Activated CD4-positive, alpha-beta memory T cell treated with anti-CD3 and anti-CD28 coated beads for 36 hours (primary cell): ENCODE measurements at regions not wholly inside any gene's neighbourhood (a gene's known extent, or its start where the extent isn't known, plus 50 kb on each side); places are given as distances from the start of the nearest gene placed in this dataset.

Experiments
- CTCF ChIA-PET: fragments of 350-600 bp; sonication (Branson Sonifier 250); formaldehyde crosslinking; loops from one replicate; lab custom pipeline; 2021; ENCODE audit warnings: antibody characterized with exemption, inconsistent platforms; lab: Charles Lee
- POLR2A ChIA-PET: fragments of 350-600 bp; sonication (Branson Sonifier 250); formaldehyde crosslinking; loops from one replicate; lab custom pipeline; 2021; ENCODE audit warnings: antibody characterized with exemption; lab: Charles Lee
- DNase-seq: peaks from one replicate; pipeline ENCODE4 v3.0.0-alpha.2; 2020
- H3K27ac Mint-ChIP-seq: one replicate; pipeline ENCODE4 v1.8.0; 2021; ENCODE audit warnings: mixed read lengths
- H3K27me3 Mint-ChIP-seq: one replicate; pipeline ENCODE4 v1.8.0; 2021; ENCODE audit warnings: mixed read lengths
- H3K36me3 Mint-ChIP-seq: one replicate; pipeline ENCODE4 v1.8.0; 2021; ENCODE audit warnings: mixed read lengths
- H3K4me1 Mint-ChIP-seq: one replicate; pipeline ENCODE4 v1.8.0; 2021; ENCODE audit warnings: low read depth, mixed read lengths
- H3K4me3 Mint-ChIP-seq: one replicate; pipeline ENCODE4 v1.8.0; 2021; ENCODE audit warnings: mild to moderate bottlenecking, mixed read lengths
- H3K9me3 Mint-ChIP-seq: one replicate; pipeline ENCODE4 v1.8.0; 2021; ENCODE audit warnings: mixed read lengths
- intact Hi-C: fragments of 100-400 bp; cut with micrococcal nuclease; formaldehyde crosslinking; loops from one replicate; pipeline ENCODE4 v1.15.1; 2023

DNA sequence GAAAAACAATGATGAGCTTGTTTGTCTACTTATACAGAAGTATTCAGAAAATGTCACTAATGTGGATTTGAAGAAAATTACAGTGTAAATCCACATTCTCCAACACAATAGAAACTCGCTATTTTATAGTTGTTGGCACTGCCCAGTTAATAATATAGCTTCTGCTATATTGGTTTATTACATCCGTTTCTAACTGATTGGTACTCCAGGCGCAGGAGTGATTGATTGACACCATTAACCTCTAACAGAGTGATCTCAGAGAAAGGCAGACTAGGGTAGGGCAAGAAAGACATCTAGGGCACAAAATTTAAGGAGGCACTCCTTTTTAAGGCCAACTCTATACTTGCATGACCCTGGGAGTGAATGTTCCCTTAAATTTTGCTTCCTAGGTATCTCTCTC lies 84.0 kb upstream of the MIER3 start:
- peaks cover 5% of the 10 kb centered on the region for H3K4me1 Mint-ChIP-seq
- intact Hi-C loops = no loop called here
- no peaks in the 10 kb centered on the region for H3K9me3 Mint-ChIP-seq
- POLR2A ChIA-PET = no interaction called here
- H3K36me3 Mint-ChIP-seq = no peaks in the 10 kb centered on the region
- peaks cover 3% of the 10 kb centered on the region for H3K27me3 Mint-ChIP-seq
- H3K4me3 Mint-ChIP-seq = no peak overlapping the region
- DNase-seq = no peak
- CTCF ChIA-PET = no interaction called here
- H3K27ac Mint-ChIP-seq = no peak overlapping the region

- Mint-ChIP-seq H3K9me3 (no peaks in the 10 kb centered on the region), H3K4me1 (peaks cover under 1% of the 10 kb centered on the region), H3K27me3 (peaks cover 3% of the 10 kb centered on the region), H3K4me3 (no peak overlapping the region), H3K27ac (no peak overlapping the region), H3K36me3 (no peaks in the 10 kb centered on the region)
- intact Hi-C loops = no loop called here
- ChIA-PET POLR2A (no interaction called here), CTCF (no interaction called here)
- DNase-seq = no peak
Observed at GRCh38 chr5:57036761-57037160, 84.8 kb upstream of the MIER3 start.

- intact Hi-C loops = no loop called here
- DNase-seq = no peak
- H3K4me3 Mint-ChIP-seq = no peak overlapping the region
- no peak overlapping the region for H3K27ac Mint-ChIP-seq
- no peaks in the 10 kb centered on the region for H3K9me3 Mint-ChIP-seq
- no peaks in the 10 kb centered on the region for H3K4me1 Mint-ChIP-seq
- CTCF ChIA-PET = no interaction called here
- H3K27me3 Mint-ChIP-seq = peaks cover 3% of the 10 kb centered on the region
- POLR2A ChIA-PET = no interaction called here
- no peaks in the 10 kb centered on the region for H3K36me3 Mint-ChIP-seq
Observed at GRCh38 chr5:57037355-57037754, 85.4 kb upstream of the MIER3 start.

DNA sequence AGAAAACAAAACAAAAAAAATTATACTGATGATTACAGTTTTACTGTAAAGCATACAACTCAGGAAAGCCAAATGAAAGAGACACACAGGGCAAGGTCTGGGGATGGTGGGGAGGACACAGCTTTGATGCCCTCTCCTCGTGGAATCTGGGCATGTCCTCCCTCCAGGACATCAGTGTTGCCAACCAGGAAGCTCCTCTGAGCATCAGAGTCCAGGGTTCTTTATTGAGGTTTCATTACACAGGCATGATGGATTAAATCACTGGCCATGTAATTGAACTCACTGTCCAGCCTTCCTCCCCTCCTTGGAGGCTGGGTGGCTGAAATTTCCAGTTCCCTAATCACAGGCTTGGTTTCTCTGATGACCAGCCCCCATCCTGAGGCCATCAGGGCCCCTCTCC lies 89.6 kb upstream of the MIER3 start:
- ChIA-PET POLR2A (no interaction called here), CTCF (no interaction called here)
- Mint-ChIP-seq H3K4me1 (no peaks in the 10 kb centered on the region), H3K27ac (no peak overlapping the region), H3K27me3 (no peaks in the 10 kb centered on the region), H3K4me3 (no peak overlapping the region), H3K36me3 (no peaks in the 10 kb centered on the region), H3K9me3 (no peaks in the 10 kb centered on the region)
- DNase-seq = no peak
- intact Hi-C loops = no loop called here

DNA sequence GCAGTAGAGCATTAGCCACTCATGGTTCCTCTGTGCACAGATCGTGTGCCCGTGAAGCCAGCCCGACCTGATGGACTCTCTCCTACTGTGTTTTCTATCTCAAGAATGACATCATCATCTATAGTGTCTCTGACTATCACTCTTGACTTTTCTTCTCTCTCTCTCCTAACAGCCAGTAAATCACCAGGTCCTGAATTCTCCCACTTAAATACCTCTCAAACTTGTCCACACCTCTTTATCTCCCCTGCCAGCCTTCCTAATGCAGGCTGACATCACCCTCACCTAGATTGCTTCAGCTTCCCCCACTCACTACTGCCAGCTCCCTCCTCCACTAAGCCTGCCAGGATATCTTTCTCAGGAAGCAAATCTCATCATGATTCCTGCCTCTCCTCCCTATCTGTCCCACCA lies 90.6 kb upstream of the MIER3 start:
- no peaks in the 10 kb centered on the region for H3K36me3 Mint-ChIP-seq
- POLR2A ChIA-PET = no interaction called here
- no peaks in the 10 kb centered on the region for H3K27me3 Mint-ChIP-seq
- H3K9me3 Mint-ChIP-seq = no peaks in the 10 kb centered on the region
- H3K27ac Mint-ChIP-seq = no peak overlapping the region
- CTCF ChIA-PET = no interaction called here
- intact Hi-C loops = no loop called here
- DNase-seq = no peak
- H3K4me1 Mint-ChIP-seq = no peaks in the 10 kb centered on the region
- H3K4me3 Mint-ChIP-seq = no peak overlapping the region

GRCh38 chr5:57054135-57054534 lies 102.2 kb upstream of the MIER3 start:
- H3K36me3 Mint-ChIP-seq = no peaks in the 10 kb centered on the region
- POLR2A ChIA-PET = no interaction called here
- H3K27ac Mint-ChIP-seq = no peak overlapping the region
- peaks cover 2% of the 10 kb centered on the region for H3K27me3 Mint-ChIP-seq
- H3K4me1 Mint-ChIP-seq = no peaks in the 10 kb centered on the region
- no peak overlapping the region for H3K4me3 Mint-ChIP-seq
- no peak for DNase-seq
- intact Hi-C loops = no loop called here
- H3K9me3 Mint-ChIP-seq = no peaks in the 10 kb centered on the region
- CTCF ChIA-PET = interaction anchor here (1.1 kb wide), 1 partner anchor 84 kb away, joined by 3 read pairs; no protein-coding TSS in a partner anchor

- no peak overlapping the region for H3K4me3 Mint-ChIP-seq
- intact Hi-C loops = no loop called here
- ChIA-PET POLR2A (no interaction called here), CTCF (interaction anchor here (1.1 kb wide), 1 partner anchor 83 kb away, joined by 3 read pairs; no protein-coding TSS in a partner anchor)
- H3K9me3 Mint-ChIP-seq = no peaks in the 10 kb centered on the region
- no peak overlapping the region for H3K27ac Mint-ChIP-seq
- no peaks in the 10 kb centered on the region for H3K4me1 Mint-ChIP-seq
- H3K27me3 Mint-ChIP-seq = peaks cover 2% of the 10 kb centered on the region
- no peaks in the 10 kb centered on the region for H3K36me3 Mint-ChIP-seq
- DNase-seq = no peak
Observed at GRCh38 chr5:57054671-57055070, 102.7 kb upstream of the MIER3 start.

- DNase-seq = no peak
- Mint-ChIP-seq H3K36me3 (no peaks in the 10 kb centered on the region), H3K4me1 (no peaks in the 10 kb centered on the region), H3K4me3 (no peak overlapping the region), H3K27me3 (peaks cover 2% of the 10 kb centered on the region), H3K27ac (no peak overlapping the region), H3K9me3 (no peaks in the 10 kb centered on the region)
- ChIA-PET CTCF (no interaction called here), POLR2A (no interaction called here)
- intact Hi-C loops = no loop called here
Observed at GRCh38 chr5:57055731-57056130, 103.8 kb upstream of the MIER3 start.

DNA sequence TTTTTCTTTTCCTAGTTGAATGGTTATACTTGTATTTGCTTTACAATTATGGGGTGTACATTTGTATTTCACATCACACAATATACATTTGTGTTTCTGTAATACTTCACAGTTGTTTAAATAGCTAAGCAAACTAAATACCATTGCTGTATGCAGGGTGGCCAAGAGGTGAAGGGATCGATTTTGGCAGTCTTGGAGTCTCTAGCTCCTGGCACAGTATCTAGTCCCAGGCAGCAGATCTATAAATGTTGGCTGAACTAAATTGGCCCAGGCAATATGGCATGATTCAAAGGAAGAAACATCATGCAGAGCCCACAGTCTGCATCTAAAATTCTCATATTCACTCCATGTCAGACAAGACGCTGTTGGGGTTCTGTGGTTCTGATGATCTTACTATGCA lies 110.1 kb upstream of the GPBP1 start:
- no peak for DNase-seq
- CTCF ChIA-PET = interaction anchor here (0.6 to 1.6 kb wide), 2 partner anchors 56 to 68 kb away, joined by 3 read pairs; no protein-coding TSS in a partner anchor
- POLR2A ChIA-PET = no interaction called here
- Mint-ChIP-seq H3K9me3 (no peaks in the 10 kb centered on the region), H3K36me3 (no peaks in the 10 kb centered on the region), H3K27ac (no peak overlapping the region), H3K4me1 (no peaks in the 10 kb centered on the region), H3K4me3 (no peak overlapping the region), H3K27me3 (peaks cover 3% of the 10 kb centered on the region)
- intact Hi-C loops = no loop called here

DNA sequence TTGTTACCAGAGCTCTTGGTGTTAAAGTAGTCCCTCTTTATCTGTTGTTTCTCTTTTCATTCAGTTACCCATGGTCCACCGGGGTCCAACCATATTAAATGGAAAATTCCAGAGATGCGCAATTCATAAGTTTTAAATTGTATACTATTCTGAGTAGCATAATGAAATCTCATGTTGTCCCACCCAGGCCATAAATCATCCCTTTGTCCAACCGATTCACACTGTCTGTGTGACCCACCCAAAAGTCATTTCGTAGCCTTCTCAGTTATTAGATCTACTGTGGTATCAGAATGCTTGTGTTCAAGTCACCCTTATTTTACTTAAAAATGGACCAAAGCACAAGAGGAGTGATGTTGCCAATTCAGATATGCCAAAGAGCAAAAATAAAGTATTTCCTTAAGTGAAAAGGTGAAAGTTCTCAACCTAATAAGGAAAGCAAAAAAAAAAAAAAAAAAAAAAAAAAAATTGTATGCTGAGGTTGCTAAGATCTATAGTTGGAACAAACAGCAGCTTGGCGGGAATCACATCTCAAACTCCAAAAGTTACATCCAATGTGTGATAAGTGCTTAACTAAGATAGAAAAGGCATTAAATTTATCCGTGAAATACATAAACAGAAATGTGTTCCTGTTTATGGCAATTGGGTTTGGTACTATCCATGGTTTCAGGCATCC lies 106.8 kb upstream of the GPBP1 start:
- H3K36me3 Mint-ChIP-seq = no peaks in the 10 kb centered on the region
- H3K9me3 Mint-ChIP-seq = peaks cover 8% of the 10 kb centered on the region
- H3K27me3 Mint-ChIP-seq = peaks cover 3% of the 10 kb centered on the region
- intact Hi-C loops = no loop called here
- H3K27ac Mint-ChIP-seq = no peak overlapping the region
- ChIA-PET POLR2A (no interaction called here), CTCF (no interaction called here)
- H3K4me3 Mint-ChIP-seq = no peak overlapping the region
- H3K4me1 Mint-ChIP-seq = no peaks in the 10 kb centered on the region
- DNase-seq = no peak

GRCh38 chr5:57067597-57067924 lies 106.3 kb upstream of the GPBP1 start:
- ChIA-PET CTCF (no interaction called here), POLR2A (no interaction called here)
- Mint-ChIP-seq H3K4me1 (no peaks in the 10 kb centered on the region), H3K9me3 (peaks cover 8% of the 10 kb centered on the region), H3K36me3 (no peaks in the 10 kb centered on the region), H3K27me3 (peaks cover 5% of the 10 kb centered on the region), H3K27ac (no peak overlapping the region), H3K4me3 (no peak overlapping the region)
- no peak for DNase-seq
- intact Hi-C loops = no loop called here

GRCh38 chr5:57069115-57069835 lies 104.6 kb upstream of the GPBP1 start:
- Mint-ChIP-seq H3K27ac (no peak overlapping the region), H3K9me3 (peaks cover 8% of the 10 kb centered on the region), H3K4me3 (no peak overlapping the region), H3K4me1 (no peaks in the 10 kb centered on the region), H3K36me3 (no peaks in the 10 kb centered on the region), H3K27me3 (peaks cover 7% of the 10 kb centered on the region)
- DNase-seq = no peak
- intact Hi-C loops = no loop called here
- POLR2A ChIA-PET = no interaction called here
- CTCF ChIA-PET = interaction anchor here (0.7 kb wide), 1 partner anchor 1667 kb away, joined by 4 read pairs; no protein-coding TSS in a partner anchor
